GM19351 (cell line): ENCODE measurements at regions not wholly inside any gene's neighbourhood (a gene's known extent, or its start where the extent isn't known, plus 50 kb on each side); places are given as distances from the start of the nearest gene placed in this dataset.

Experiments used
- ATAC-seq: cut with Tn5 transposase; IDR thresholded peaks from one replicate; pipeline ENCODE4 v1.9.1; 2021; ENCODE audit warnings: mild to moderate bottlenecking, moderate library complexity; ENCODE audit not compliant: unreplicated experiment

DNA sequence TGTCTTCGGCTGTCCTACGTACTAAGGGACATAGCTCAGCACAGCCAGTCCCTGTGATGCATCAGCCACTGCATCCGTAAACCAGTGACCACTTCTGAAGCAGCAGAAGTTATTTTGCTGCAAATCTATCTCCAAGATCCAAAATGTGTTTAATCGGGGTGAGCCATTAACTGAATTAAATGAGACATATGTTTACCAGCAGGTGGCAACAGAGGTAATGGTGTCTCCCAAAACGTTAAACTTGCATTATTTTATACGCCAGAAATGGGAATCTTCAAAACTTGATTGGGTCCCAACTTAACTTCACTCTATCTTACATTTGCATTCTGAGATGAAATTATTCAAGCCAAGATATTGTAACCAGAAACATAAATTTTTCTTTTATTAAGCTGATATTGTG, 75.3 kb upstream of the BOC start:
- ATAC-seq: no peak

DNA sequence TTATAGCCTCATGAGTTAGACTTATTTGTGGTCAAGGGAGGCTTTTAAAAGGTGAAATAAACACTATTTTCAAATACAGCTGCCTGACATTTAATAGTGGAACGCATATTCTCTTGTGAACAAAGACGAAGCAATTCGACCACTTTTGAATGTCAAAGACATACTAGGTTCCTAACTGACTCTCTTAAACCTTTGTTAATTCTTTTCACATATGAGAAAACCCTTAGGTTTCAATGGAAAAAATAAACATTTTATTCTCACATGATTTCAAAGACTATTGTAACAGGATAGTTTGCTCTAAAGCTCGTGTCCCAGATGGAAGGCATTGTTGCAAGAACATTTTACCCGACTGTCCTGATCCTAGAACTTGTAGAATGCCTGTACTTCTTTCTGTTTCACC, 74.8 kb upstream of the BOC start:
- ATAC-seq: no peak

DNA sequence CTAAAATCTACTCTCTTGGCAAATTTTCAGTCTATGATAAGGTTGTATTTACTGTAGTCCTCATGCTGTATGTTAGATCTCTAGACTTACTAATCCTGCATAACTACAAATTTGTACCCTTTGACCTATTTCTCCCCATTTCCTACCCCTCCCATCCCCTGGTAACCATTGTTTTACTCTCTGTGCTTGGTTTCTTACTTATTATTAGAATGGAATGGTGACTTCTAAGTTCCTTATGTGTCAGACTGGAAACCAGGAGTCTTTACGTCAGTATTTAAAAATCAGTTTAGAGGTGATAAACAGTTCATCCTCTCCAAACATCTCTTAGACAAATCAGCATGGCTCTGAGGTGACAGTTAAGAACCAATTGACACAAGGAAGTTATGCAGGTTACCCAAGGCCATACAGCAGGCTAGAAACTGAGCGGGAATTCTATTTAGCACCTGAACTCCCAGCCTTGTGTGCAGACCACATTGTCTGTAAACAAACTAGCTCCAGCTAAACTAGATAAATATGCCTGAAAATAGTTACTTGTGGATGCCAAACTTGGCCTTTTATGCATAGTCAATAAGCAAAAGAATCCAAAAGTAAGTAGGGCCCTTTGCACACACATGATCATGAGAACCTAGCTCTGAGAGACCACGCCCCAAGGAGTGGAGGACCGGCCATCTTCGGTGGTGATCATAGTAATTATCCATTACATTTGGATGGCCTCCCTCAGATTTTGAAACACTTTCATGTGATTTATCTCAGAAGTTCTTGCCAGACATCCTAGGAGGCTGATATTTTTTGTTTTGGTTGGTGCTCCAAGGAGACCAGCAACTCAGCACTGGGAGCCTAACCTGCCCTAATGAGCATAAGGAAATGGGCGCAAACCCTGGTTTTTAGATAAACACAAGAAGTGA, 72.3 kb upstream of the BOC start:
- no peak for ATAC-seq

DNA sequence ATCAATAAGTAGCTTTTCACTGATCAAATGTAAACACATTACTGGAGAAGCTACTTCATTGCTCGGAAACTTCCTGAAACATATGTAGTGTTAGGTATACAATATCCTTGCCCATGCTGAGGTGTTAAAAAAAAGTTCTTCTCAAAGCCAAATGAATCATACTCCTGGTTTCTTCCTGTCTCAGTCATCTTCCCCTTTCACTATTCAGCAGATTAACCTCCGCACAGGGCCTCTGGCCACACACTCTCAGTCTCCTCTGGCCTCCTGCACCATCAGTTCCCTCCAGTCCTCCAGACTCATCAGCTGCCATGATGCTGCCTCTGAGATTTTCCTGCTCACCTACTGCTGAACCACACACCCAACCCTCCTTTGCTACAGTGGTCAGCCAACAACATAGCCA, 70.5 kb upstream of the BOC start:
- ATAC-seq: peak; percentile 66

DNA sequence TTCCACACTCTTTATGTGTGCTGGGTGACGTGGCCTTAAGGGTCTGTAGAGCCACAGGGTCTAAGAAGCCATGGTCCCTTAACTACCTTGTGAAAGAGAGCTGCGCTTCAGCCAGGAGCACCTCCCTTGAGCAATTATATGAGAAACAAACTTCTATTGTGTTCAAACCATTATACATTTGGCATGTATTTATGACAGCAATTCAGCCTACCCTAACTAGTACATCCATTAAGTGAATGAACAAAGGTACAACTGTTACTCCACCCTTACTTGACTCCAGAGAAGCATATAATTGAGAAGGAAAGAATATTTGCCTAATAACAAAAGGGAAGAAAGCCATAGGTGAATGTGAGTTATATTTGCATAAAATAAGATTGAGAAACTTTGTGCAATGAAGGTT, 69.8 kb upstream of the BOC start:
- no peak for ATAC-seq

DNA sequence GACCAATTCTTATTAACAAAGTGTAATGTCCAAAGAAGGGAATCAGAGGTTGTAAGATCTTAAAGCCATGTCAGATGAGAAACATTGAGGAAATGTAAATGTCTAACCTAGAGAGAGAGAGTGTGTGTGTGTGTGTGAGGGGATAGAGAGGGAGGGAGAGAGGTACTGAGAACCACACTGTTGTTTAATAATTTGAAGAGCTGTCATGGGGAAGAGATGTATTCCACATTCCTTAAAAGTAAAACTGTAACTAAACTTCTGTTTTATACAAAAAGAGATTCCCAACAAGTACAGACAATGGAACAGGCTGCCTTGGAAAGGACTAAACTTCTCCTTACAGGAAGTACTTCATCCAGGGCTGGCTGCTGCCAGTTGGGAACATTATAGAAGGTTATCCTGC, 68.9 kb upstream of the BOC start:
- ATAC-seq: no peak

DNA sequence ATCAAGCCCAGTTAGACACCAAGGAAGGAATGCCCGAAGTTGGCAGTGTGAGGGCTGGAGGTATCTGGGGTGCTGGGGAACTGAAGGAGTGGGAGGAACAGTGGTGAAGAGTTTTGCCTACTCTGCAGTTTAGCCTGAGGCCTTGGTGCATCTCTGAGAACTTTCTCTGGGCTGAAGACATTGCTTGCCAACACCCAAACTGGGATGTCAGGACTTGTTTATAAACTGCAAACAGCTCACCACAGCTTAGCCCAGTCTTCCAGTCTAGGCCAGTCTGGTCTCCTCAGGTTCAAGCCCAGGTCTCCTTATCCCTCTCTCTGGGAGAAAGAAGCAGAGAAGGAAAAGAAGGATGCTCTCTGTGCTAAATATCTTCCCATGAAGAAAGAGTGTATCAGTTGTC, 68.0 kb upstream of the BOC start:
- ATAC-seq: no peak

DNA sequence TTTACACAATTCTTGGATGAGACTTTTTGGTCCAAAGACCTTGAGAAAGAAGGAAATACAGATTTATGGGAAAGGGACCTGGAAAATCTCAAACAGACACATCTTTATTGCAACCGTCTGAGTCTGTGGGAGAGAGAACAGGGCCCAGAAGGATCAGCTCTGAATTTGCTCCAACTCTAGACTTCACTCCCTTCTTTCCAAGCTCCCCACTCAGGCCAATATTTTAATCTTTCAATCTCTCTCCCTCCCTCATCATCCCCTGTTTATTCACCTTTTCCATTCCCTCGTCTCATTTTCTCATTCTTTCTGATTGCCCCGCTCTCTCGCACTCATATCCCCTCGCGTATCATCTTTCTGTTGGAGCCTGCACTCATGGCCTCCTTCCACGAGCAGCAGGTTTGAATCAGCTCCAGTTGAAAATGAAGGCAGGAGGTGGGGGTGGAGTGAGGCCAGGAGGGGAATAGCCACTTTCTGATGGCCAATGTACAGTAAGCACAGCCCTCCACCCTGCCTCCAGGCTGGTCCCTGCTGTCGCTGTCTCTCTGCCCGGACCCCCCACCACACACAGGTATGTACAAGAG, 63.6 kb upstream of the BOC start:
- no peak for ATAC-seq

DNA sequence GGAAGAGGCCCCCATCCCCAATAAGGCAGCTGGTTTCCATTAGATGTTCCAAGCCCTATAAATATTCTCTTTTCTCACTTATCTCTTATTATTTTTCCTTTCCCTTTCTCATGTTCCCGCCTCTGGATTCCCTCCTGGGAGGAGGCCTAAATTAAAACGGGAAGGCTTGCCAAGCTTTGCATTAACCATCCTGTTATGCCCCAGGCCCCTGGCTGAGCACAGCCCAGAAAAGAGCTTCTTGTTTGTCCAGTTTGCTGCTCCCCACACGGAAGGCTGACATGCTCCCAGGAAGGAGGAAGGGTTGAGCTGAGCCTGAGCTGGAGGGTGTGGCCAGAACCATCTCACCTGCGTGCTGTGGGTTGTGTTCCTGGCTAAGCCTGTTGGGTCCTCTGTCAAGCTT, 63.1 kb upstream of the BOC start:
- no peak for ATAC-seq

DNA sequence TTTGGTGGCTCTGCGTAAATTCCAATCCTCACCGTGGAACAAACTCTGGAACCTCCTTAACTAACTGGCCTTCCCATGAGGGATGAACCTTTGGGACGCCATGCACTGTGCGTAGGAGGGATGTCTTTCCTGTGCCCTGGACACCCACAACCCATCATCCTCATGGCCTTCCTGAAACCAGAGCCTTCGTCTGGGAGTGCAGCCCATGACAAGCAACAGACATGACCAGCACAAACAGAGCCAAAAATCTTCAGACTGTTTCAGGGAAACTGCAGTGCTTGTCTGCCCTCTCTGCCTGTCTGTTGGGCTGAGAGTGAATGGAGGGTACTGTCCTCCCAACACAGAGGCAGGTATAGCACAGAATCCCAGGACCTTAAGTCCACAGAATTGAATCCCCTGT, 61.1 kb upstream of the BOC start:
- ATAC-seq: no peak

DNA sequence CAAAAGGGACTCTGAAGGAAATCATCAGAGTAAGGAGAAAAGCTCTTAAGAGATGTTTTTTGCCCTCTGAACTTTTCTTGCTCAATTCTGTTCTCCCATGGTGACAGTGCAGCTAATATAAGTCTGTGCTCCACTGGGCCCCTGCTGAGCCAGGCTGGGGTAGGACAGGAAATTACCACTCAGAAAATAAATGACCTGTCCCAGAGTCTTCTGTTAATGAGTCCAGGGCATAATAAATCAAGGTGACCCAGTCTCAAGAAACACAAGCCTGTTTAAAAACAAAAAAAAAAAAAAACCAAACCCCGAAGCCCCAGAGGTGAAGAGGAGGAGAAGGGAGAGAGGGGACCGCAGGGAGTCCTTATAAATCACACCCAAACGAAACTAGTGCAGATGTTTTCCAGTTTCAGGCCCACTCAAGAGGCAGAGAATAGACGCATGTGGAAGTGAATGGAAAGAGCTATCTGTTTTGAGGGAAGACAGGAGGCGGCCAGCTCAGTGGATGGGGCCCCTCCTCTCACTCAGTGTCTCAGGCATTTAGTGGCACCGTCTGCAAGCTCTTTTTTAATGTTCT, 59.8 kb upstream of the BOC start:
- no peak for ATAC-seq

DNA sequence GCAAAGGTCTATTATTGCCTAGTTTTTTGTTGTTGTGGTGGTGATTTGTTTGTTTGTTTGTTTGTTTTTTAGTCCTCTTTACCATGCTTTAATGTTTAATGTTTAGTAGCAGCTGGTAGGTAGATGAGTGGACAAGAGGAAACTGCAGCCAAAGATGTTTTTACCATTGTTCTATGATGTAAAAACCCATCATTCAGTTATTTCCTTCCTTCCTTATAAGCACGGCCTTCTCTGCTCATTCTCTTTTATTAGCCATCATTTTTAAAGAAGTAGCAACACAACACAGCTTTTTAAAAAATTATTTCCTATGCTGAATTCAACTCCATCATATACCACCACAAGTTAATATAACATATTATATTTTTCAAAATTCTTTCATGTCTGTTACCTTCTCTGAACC, 58.5 kb upstream of the BOC start:
- no peak for ATAC-seq

DNA sequence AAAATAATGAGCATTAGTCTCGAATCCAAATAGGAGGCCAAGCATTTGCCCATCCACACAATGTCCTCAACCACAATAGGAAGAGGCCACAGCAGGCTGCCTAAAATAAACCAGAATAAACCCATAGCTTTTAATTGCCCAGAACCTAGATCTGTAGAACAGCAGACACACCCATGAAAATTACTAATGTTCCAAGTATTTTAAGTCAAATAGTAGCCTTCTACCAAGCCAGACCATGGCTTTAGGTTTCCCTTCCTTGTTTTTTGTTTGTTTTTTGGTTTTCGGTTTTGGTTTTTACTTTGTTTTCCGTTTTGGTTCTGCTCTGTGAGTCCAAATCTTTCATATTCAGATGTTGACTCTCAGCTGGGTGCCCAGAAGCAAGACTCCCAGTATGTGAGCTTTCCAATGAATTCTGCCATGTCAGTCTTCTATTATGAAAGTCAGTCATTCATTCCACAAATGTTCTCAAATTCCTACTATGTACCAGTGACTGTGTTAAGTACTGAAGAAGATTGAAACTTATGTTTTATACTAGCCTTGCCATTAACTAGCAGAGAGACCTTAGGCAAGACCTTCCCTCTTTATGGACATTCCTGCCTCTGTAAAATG, 57.8 kb upstream of the BOC start:
- ATAC-seq: peak; percentile 87

DNA sequence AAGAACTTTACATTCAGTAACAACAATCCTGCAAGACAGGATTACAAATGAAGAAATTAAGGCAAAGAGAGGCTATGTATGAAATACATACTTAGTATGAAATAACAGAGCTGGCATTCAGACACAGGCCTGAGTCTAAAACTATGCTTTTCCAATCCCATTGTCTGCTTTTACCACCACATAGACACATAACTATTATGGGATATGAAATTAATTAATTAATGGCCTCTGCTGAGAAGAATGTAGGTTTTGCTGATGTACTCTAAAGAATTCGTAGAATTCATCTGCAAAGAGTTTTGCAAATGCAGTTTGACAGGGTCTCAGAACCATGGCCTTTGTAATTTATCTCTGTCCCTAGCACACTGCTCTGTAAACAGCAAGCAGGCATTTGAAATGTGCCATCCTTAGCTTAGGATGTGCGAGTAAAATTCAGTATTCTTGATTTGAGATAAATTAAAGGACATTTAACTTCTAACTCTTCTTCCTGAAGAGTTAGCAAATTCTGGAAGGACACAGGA, 54.5 kb upstream of the BOC start:
- no peak for ATAC-seq

DNA sequence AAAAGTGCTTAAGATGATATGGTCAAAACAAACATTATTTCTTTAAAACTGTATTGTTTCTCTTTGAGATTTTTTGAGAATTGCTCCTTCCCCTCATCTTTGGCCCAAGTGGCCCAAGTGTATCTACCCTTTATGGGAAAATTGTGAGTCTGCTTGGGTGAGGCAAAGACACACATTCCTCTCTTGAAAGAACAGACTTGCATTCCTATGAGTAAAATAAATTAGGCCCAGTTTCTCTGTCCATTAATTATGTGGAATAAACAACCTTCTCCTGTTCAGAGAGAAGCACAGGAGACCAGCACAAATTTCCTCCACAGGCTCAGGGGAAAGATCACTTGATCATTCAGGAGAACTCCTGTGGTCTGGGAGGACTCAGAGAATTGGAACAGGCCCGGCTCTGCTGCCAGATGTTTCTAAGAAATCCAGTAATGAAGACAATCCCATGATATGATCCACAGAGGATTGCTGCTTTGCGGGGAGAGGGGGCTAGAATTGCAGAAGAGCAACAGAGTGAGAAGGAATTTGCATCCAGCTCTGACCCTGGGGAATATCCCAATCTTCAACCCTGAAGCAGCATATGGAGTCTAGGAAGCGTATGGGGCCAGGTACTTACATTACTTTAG, 53.8 kb upstream of the BOC start:
- ATAC-seq: no peak

DNA sequence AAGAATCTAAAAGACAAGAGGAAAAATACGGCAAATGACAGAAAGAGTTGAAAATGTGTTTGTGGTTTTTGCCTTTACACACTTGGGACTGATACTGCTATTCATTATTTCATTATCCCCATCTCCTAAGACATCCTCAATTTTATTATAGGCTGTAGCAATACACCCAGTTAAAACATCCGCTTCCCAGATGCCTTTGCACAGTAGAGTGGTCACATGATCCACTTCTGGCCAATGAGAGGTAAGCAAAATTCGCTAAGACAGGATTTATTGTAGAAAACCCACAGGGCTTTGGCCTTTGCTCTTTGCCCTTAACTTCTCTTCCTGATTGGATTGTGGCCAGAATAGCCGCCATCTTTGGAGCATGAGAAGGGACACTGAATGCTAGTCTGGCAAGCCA, 53.2 kb upstream of the BOC start:
- ATAC-seq: no peak
